Thymus (tissue), 11 donors: ENCODE measurements at regions not wholly inside any gene's neighbourhood (a gene's known extent, or its start where the extent isn't known, plus 50 kb on each side); places are given as distances from the start of the nearest gene placed in this dataset.
"Not testable (repeated sequence)": the region's sequence is repeated elsewhere in the genome, so short reads cannot be mapped to it uniquely, and the experiment has no call there.

Experiments
- DNase-seq, 9 donors: peaks; one replicate each; pipeline ENCODE4 v3.0.0-alpha.2; 2013; ENCODE audit warnings: low spot score in 9 of 9, low read depth in 6 of 9, missing footprints in 1 of 9
- H3K27ac ChIP-seq, 2 donors: one replicate each; pipeline ENCODE4 v1.5.1; 2013; ENCODE audit warnings: control low read depth in 1 of 2, low read depth in 1 of 2, low read length in 1 of 2, mild to moderate bottlenecking in 1 of 2, moderate library complexity in 1 of 2
- H3K27me3 ChIP-seq, 2 donors: one replicate each; pipeline ENCODE4 v1.5.1; 2013; ENCODE audit warnings: low read length in 1 of 2; ENCODE audit not compliant: control insufficient read depth in 2 of 2, insufficient read depth in 1 of 2
- H3K36me3 ChIP-seq, 2 donors: one replicate each; pipeline ENCODE4 v1.5.1; 2013; ENCODE audit warnings: low read length in 1 of 2, mild to moderate bottlenecking in 1 of 2, moderate library complexity in 1 of 2; ENCODE audit not compliant: control insufficient read depth in 2 of 2, insufficient read depth in 2 of 2
- H3K4me1 ChIP-seq, 2 donors: one replicate each; pipeline ENCODE4 v1.5.1; 2013; ENCODE audit warnings: low read length in 2 of 2; ENCODE audit not compliant: control insufficient read depth in 2 of 2, insufficient read depth in 2 of 2
- H3K4me3 ChIP-seq, 2 donors: one replicate each; pipeline ENCODE4 v1.5.1; 2013; ENCODE audit warnings: low read length in 2 of 2, control low read depth in 1 of 2, mild to moderate bottlenecking in 1 of 2
- H3K9me3 ChIP-seq, 2 donors: one replicate each; pipeline ENCODE4 v1.5.1; 2013; ENCODE audit warnings: low read length in 1 of 2, mild to moderate bottlenecking in 1 of 2; ENCODE audit not compliant: control insufficient read depth in 2 of 2, insufficient read depth in 1 of 2
- WGBS: extraction: QIAGEN DNeasy Blood & Tissue Kit; methylation state at CpG from one replicate; pipeline ENCODE4 v1.1.7; 2013; 5-methylcytosine and 5-hydroxymethylcytosine counted together
- donor health status: healthy.

GRCh38 chr15:84146299-84146698, 89.3 kb upstream of the GOLGA6L4 start:
- not testable (repeated sequence) for H3K27me3 ChIP-seq, H3K4me1 ChIP-seq, H3K9me3 ChIP-seq, H3K4me3 ChIP-seq, H3K36me3 ChIP-seq, H3K27ac ChIP-seq, DNase-seq
- 96% methylated on average over 3 of the region's 3 CpGs for WGBS

GRCh38 chr15:84147307-84147706, 88.3 kb upstream of the GOLGA6L4 start:
- H3K27ac ChIP-seq, H3K27me3 ChIP-seq, H3K9me3 ChIP-seq, H3K36me3 ChIP-seq, DNase-seq, H3K4me1 ChIP-seq, H3K4me3 ChIP-seq: not testable (repeated sequence)
- whole genome bisulfite sequencing: 93% methylated on average over 1 of the region's 2 CpGs

- no peak for DNase-seq
- Histone ChIP-seq H3K27ac (no peak overlapping the region), H3K4me1 (no peaks in the 10 kb centered on the region), H3K9me3 (no peaks in the 10 kb centered on the region), H3K4me3 (no peak overlapping the region), H3K36me3 (no peaks in the 10 kb centered on the region), H3K27me3 (no peaks in the 10 kb centered on the region)
- 97% methylated on average over 11 of the region's 11 CpGs for WGBS
These were observed 84.2 kb upstream of the GOLGA6L4 start for GRCh38 chr15:84151205-84151931.

DNA sequence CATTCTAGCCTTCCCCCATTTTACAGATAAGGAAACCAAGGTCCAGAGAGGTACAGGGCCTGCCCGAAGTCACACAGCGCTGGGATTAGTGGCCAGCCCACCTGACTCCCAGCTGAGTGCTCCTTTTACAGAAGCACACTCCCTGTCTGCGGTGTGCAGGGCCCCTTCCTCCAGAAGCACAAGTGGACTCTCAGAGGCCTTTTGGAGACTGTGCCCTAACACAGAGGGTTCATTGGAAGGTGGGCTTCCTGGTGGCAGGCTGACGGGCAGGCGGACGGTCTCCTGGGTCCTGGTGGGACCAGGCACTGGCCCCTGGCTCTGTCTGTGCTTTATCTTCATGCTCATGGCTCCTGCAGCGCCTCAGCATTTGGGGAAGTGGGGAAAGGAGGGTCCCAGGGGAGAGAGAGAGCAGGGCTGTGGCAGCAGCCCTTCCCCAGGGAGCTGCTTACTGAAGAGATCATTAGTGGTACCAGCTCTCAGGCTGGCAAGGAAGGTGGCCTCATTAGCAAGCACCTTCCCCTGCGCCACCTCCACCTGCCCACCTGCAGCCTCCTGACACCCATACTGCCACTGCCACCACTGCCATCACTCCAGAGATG, 83.1 kb upstream of the GOLGA6L4 start:
- not testable (repeated sequence) for H3K9me3 ChIP-seq, H3K36me3 ChIP-seq
- WGBS: 96% methylated on average over 8 of the region's 8 CpGs

DNA sequence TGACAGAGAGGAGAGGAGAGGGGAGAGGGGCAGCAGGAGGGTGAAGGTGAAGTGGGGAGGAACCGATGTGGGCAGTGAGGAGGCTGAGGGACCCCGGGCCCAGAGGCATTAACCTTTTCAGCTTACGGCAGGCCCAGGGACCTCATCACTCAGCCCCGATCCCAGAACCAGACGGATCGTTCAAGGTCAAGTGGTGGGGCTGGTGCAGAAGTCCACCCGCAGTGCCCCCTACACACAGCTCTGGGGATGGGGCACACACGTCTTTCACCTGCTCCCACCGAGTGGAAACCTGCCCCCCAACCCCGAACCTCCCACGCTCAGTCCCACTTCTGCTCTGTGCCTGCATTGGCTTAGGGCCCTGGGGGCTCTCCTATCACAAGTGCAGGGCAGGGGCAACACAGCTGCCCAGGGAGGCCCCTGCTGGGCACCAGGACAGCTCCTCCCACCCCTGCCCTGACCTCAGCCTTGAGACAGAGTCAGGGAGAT, 81.9 kb upstream of the GOLGA6L4 start:
- H3K9me3 ChIP-seq, H3K4me3 ChIP-seq, H3K27ac ChIP-seq, DNase-seq, H3K4me1 ChIP-seq, H3K36me3 ChIP-seq, H3K27me3 ChIP-seq: not testable (repeated sequence)
- 95% methylated on average over 11 of the region's 11 CpGs for WGBS

More for the DNA sequence above, 83.1 kb upstream of the GOLGA6L4 start:
- not testable (repeated sequence) for H3K4me3 ChIP-seq, H3K27ac ChIP-seq, H3K4me1 ChIP-seq, DNase-seq, H3K27me3 ChIP-seq

DNA sequence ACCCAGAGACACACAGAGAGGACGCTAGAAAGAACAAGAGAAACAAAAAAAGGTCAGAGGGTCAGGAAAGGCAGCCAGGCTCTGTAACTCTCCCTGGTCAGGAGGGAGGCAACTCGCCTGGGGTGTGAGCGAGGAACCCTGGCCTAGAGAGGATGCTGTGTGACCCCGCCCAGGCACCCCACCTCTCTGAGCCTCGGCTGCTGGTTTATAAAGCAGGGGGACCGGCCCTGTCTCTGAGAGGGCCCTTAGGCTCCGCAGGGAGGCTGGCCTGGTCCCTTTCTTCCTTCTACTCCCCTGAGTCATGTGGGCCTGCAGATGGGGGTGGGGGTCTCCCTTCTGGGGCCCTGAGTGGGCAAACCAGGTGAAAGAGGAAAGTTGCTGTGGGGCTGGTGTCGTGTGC, 81.3 kb upstream of the GOLGA6L4 start:
- DNase-seq: not testable (repeated sequence)

DNA sequence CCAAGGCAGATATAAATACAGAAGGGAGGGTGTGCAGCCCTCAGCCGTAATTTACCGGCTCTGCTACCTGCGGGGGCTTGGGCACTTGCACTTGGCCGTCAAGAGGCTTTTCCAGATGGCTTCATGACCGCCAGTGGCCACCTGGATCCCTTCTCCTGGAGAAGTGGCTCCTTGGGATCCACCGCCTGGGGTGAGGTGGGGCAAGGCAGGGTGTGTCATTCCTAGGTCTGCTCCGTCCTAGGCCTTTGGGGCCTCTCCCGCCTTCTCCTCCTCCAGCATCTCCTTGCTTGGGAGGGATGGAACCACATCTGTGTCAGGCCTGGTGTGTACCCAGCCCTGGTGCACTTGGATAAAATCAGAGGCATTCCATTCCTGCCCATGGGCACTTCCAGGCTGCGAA, 80.8 kb upstream of the GOLGA6L4 start:
- not testable (repeated sequence) for H3K27me3 ChIP-seq, H3K9me3 ChIP-seq, H3K36me3 ChIP-seq, H3K27ac ChIP-seq, H3K4me3 ChIP-seq, H3K4me1 ChIP-seq, DNase-seq
- WGBS: 98% methylated on average over 9 of the region's 9 CpGs

More for the DNA sequence above, 81.3 kb upstream of the GOLGA6L4 start:
- not testable (repeated sequence) for H3K27me3 ChIP-seq, H3K9me3 ChIP-seq, H3K4me1 ChIP-seq, H3K4me3 ChIP-seq, H3K36me3 ChIP-seq, H3K27ac ChIP-seq
- 96% methylated on average over 8 of the region's 8 CpGs for WGBS

GRCh38 chr15:84155792-84156587, 79.6 kb upstream of the GOLGA6L4 start:
- not testable (repeated sequence) for H3K4me1 ChIP-seq, H3K27ac ChIP-seq, DNase-seq, H3K9me3 ChIP-seq, H3K27me3 ChIP-seq, H3K4me3 ChIP-seq, H3K36me3 ChIP-seq
- 93% methylated on average over 20 of the region's 22 CpGs for WGBS

DNA sequence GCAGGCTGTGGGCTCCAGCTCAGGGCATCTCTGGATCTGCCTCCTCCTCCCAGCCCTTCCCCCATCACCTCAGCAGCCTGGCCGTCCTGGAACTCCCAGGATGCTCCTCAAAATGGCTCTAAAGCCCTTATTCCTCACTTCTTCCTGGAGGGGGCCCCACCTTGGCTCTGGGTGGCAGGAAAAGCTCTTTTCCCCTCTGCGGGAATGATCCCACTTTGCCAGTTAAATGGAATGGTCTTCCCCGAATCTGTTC, 79.1 kb upstream of the GOLGA6L4 start:
- not testable (repeated sequence) for DNase-seq, H3K27ac ChIP-seq, H3K4me3 ChIP-seq, H3K36me3 ChIP-seq, H3K4me1 ChIP-seq, H3K9me3 ChIP-seq, H3K27me3 ChIP-seq
- 96% methylated on average over 3 of the region's 3 CpGs for WGBS
